Mesendoderm (in vitro differentiated cells): ENCODE measurements at regions not wholly inside any gene's neighbourhood (a gene's known extent, or its start where the extent isn't known, plus 50 kb on each side); places are given as distances from the start of the nearest gene placed in this dataset.
A peak's percentile ranks its signal among the peaks of the same experiment; 100 is the strongest.

ENCODE experiments used
- DNase-seq: peaks from one replicate; pipeline ENCODE4 v3.0.0; 2013
- H2AK5ac ChIP-seq: 2 replicates; pipeline ENCODE4 v1.6.1; 2013; ENCODE audit warnings: low read length, inconsistent platforms
- H2BK120ac ChIP-seq: 2 replicates; pipeline ENCODE4 v1.6.1; 2013; ENCODE audit warnings: low read depth, mild to moderate bottlenecking, low read length, moderate library complexity, mixed read lengths
- H2BK15ac ChIP-seq: replicated peaks from 2 replicates; pipeline ENCODE4 v1.6.1; 2013; ENCODE audit warnings: low read depth, mild to moderate bottlenecking, moderate library complexity
- H2BK5ac ChIP-seq: 2 replicates; pipeline ENCODE4 v1.6.1; 2013; ENCODE audit warnings: low read length, inconsistent platforms
- H3K18ac ChIP-seq: 2 replicates; pipeline ENCODE4 v1.6.1; 2013; ENCODE audit warnings: mild to moderate bottlenecking, low read length, mixed read lengths
- H3K23ac ChIP-seq: one replicate; pipeline ENCODE4 v1.6.1; 2013; ENCODE audit warnings: low read length
- H3K27ac ChIP-seq: 2 replicates; pipeline ENCODE4 v1.5.1; 2013; ENCODE audit warnings: low read depth, mild to moderate bottlenecking, inconsistent platforms, low read length, moderate library complexity
- H3K27me3 ChIP-seq: 2 replicates; pipeline ENCODE4 v1.6.1; 2013; ENCODE audit warnings: low read length, control low read depth, mild to moderate bottlenecking, inconsistent platforms; ENCODE audit not compliant: insufficient read depth, poor library complexity
- H3K36me3 ChIP-seq: 2 replicates; pipeline ENCODE4 v1.6.1; 2013; ENCODE audit warnings: low read length, inconsistent platforms; ENCODE audit not compliant: control insufficient read depth, insufficient read depth
- H3K4ac ChIP-seq: one replicate; pipeline ENCODE4 v1.6.1; 2013; ENCODE audit warnings: low read depth, mild to moderate bottlenecking, low read length, moderate library complexity
- H3K4me1 ChIP-seq: 2 replicates; pipeline ENCODE4 v1.6.1; 2013; ENCODE audit warnings: low read depth, low read length, inconsistent platforms; ENCODE audit not compliant: control insufficient read depth
- H3K4me2 ChIP-seq: 2 replicates; pipeline ENCODE4 v1.6.1; 2013; ENCODE audit warnings: low read length
- H3K4me3 ChIP-seq: 2 replicates; pipeline ENCODE4 v1.5.1; 2013; ENCODE audit warnings: mild to moderate bottlenecking, low read length
- H3K56ac ChIP-seq: one replicate; pipeline ENCODE4 v1.6.1; 2013; ENCODE audit warnings: low read length
- H3K79me1 ChIP-seq: 2 replicates; pipeline ENCODE4 v1.6.1; 2013; ENCODE audit warnings: low read length, inconsistent platforms
- H3K79me2 ChIP-seq: 2 replicates; pipeline ENCODE4 v1.6.1; 2013; ENCODE audit warnings: mild to moderate bottlenecking, low read length; ENCODE audit not compliant: control insufficient read depth, insufficient read depth
- H3K9ac ChIP-seq: 2 replicates; pipeline ENCODE4 v1.6.1; 2013; ENCODE audit warnings: low read length, inconsistent platforms
- H4K5ac ChIP-seq: one replicate; pipeline ENCODE4 v1.6.1; 2013; ENCODE audit warnings: low read length
- H4K8ac ChIP-seq: one replicate; pipeline ENCODE4 v1.6.1; 2013; ENCODE audit warnings: low read depth, mild to moderate bottlenecking, control low read depth, low read length, moderate library complexity
- WGBS: extraction: QIAGEN DNeasy Blood & Tissue Kit; methylation state at CpG from one replicate; pipeline ENCODE4 v1.1.7; 2013; ENCODE audit warnings: low lambda C conversion rate, missing lambda C conversion rate; ENCODE audit not compliant: insufficient coverage; ENCODE audit errors: extremely low coverage; 5-methylcytosine and 5-hydroxymethylcytosine counted together

DNA sequence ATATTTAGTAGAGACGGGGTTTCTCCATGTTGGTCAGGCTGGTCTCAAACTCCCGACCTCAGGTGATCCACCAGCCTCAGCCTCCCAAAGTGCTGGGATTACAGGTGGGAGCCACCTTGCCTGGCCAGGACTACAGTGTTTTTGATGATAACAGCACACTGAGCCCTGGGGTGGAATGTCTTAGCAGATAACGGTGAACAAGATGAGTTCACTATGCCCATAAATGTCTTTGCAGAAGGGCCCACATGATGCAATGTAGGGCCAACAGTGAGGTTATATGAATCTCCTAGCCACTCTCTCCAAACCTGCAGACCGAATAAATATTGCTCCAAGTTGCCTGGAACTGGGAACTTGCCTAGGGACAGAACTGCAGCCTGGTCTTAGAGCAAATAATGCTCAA lies 235.1 kb downstream of the COG6 start:
- Histone ChIP-seq H2BK120ac (no peak overlapping the region), H3K27ac (no peak overlapping the region), H2AK5ac (no peak overlapping the region), H4K8ac (no peak overlapping the region), H3K27me3 (no peaks in the 10 kb centered on the region), H3K9ac (no peak overlapping the region), H3K23ac (no peak overlapping the region), H3K4me2 (no peak overlapping the region), H3K4ac (no peak overlapping the region), H4K5ac (no peak overlapping the region), H3K18ac (no peak overlapping the region), H3K79me1 (no peaks in the 10 kb centered on the region), H3K56ac (no peak overlapping the region), H2BK15ac (no peak overlapping the region), H2BK5ac (no peak overlapping the region), H3K4me1 (no peaks in the 10 kb centered on the region), H3K79me2 (no peaks in the 10 kb centered on the region), H3K36me3 (no peaks in the 10 kb centered on the region), H3K4me3 (no peak overlapping the region)
- WGBS = no CpG with 5 or more reads among the region's 4 CpGs
- no peak for DNase-seq

DNA sequence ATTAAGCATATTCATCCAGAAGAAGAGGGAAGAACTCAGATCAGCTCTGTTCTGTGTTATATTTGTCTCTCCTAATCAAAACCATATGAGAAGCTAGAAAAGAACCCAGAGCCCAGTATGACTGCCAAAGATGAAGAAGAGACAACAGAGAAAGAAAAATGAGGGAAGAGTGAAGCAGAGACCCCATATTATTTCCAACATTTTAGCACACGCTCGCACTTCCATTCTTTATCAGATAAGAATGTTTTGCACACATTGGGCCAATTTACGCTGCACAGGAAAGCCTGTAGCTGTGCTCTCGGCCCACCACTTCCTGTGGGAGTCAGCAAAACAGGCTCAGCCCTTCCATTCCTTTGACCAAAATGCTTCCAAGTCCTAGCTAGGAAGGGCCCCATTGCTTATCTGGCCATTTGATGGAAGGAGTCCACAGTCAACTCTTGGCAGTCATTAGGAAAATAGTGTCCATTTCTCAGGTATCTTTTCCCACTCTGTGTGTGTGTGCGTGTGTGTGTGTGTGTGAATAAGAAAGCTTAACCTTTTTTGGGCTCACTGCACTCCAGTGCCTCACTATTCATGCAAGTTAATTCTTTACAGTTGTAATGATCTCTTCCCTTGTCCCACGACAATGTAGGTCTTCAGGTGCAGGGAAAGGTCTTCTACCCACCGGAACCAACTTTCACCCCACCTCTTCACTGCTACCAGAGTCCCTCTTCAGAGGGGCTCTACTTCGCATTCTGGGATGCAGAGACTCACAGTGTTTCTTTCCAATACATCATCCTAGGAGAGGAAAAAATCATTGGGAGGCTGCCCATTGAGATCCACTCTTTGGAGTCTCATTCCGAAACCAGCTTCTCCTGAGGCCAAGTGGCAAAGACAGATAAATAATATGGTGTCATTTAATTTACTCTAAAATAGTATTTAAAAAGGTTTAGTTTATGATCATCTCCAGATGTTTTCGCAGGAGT lies 237.5 kb downstream of the COG6 start:
- no peak overlapping the region for H3K4ac ChIP-seq
- no peaks in the 10 kb centered on the region for H3K36me3 ChIP-seq
- H3K79me1 ChIP-seq = no peaks in the 10 kb centered on the region
- no peak overlapping the region for H3K4me2 ChIP-seq
- no peak overlapping the region for H2BK15ac ChIP-seq
- H3K18ac ChIP-seq = no peak overlapping the region
- no peak overlapping the region for H3K56ac ChIP-seq
- no peak for DNase-seq
- H3K4me1 ChIP-seq = no peaks in the 10 kb centered on the region
- WGBS = no CpG with 5 or more reads among the region's 10 CpGs
- H2BK120ac ChIP-seq = no peak overlapping the region
- H3K4me3 ChIP-seq = no peak overlapping the region
- no peak overlapping the region for H2AK5ac ChIP-seq
- no peak overlapping the region for H4K8ac ChIP-seq
- H3K23ac ChIP-seq = no peak overlapping the region
- no peaks in the 10 kb centered on the region for H3K79me2 ChIP-seq
- no peak overlapping the region for H2BK5ac ChIP-seq
- no peak overlapping the region for H3K9ac ChIP-seq
- no peak overlapping the region for H4K5ac ChIP-seq
- no peaks in the 10 kb centered on the region for H3K27me3 ChIP-seq
- no peak overlapping the region for H3K27ac ChIP-seq

DNA sequence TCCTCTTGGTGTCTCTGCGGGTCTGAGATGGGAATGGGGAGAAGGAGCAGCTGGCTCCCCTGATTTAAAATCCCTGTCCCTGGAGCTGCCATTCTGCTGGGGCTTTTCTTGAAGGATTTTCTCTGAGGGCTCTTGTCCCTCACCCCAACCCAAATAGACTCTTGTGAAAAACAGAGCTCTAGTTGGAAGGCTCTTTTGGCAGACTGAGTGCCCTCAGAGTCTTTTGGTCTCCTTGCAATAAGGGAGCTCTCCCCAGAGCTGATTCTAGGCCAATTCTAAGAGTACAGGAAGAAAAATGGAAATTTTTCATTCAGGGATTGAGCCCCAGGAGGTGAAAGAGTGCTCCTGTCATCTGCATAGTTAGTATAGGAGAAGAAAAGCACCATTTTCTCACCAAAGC lies 238.3 kb downstream of the COG6 start:
- Histone ChIP-seq H3K4me1 (no peaks in the 10 kb centered on the region), H2BK5ac (no peak overlapping the region), H3K27me3 (no peaks in the 10 kb centered on the region), H3K18ac (no peak overlapping the region), H4K8ac (no peak overlapping the region), H3K27ac (no peak overlapping the region), H4K5ac (no peak overlapping the region), H3K79me1 (no peaks in the 10 kb centered on the region), H3K79me2 (no peaks in the 10 kb centered on the region), H2AK5ac (no peak overlapping the region), H2BK120ac (no peak overlapping the region), H3K23ac (no peak overlapping the region), H3K4ac (no peak overlapping the region), H2BK15ac (no peak overlapping the region), H3K9ac (no peak overlapping the region), H3K4me3 (no peak overlapping the region), H3K56ac (no peak overlapping the region), H3K36me3 (no peaks in the 10 kb centered on the region), H3K4me2 (no peak overlapping the region)
- no peak for DNase-seq
- no CpG with 5 or more reads among the region's 1 CpG for WGBS

DNA sequence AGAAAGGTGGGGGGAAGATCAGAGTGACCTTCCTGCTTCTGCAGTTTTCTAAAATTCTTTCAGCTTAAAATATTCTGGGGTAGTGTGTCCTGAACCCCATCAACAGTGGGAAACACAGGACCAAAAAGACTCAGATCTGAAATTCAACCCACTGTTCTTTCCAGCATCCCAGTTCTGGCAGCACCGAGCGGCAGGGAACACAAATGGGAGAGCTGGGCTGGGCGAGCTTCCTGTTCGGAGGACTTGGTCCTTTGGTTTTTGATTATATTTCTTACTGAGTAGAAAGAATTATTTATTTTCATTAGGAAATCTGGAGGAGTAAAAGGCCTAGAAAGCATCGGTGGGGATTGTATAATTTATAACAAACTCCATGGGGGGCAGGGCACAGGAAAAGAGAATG lies 239.1 kb downstream of the COG6 start:
- H2BK5ac ChIP-seq = no peak overlapping the region
- H3K9ac ChIP-seq = no peak overlapping the region
- H2BK15ac ChIP-seq = no peak overlapping the region
- H3K4me3 ChIP-seq = no peak overlapping the region
- no peaks in the 10 kb centered on the region for H3K27me3 ChIP-seq
- H4K5ac ChIP-seq = no peak overlapping the region
- H3K4me1 ChIP-seq = no peaks in the 10 kb centered on the region
- H3K4ac ChIP-seq = no peak overlapping the region
- H2AK5ac ChIP-seq = no peak overlapping the region
- H3K56ac ChIP-seq = no peak overlapping the region
- no peak overlapping the region for H4K8ac ChIP-seq
- no peak overlapping the region for H2BK120ac ChIP-seq
- no peaks in the 10 kb centered on the region for H3K36me3 ChIP-seq
- H3K79me2 ChIP-seq = no peaks in the 10 kb centered on the region
- WGBS = no CpG with 5 or more reads among the region's 5 CpGs
- H3K18ac ChIP-seq = no peak overlapping the region
- no peak for DNase-seq
- no peaks in the 10 kb centered on the region for H3K79me1 ChIP-seq
- H3K23ac ChIP-seq = no peak overlapping the region
- H3K27ac ChIP-seq = no peak overlapping the region
- no peak overlapping the region for H3K4me2 ChIP-seq

DNA sequence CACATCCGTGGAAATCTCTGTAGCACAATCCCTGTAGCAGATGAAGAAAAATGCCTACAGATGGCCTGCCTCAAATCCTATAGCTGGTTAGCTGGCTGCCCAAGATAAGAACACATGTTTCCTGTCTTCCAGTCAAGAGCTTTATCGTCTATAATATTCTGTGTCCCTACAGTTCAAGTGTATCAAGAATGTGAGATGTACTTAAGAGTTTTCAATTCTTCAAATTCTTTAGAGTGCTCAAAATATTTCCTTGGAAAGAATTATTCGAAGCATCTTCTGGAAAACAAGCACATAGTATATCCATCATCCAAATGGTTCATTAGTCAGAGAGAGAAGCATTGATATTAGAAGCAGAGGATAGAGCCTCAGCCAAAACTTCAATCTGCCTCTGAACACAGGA lies 239.8 kb downstream of the COG6 start:
- peak overlapping the region; percentile 61 for H2BK120ac ChIP-seq
- WGBS = no CpG with 5 or more reads among the region's 3 CpGs
- H3K18ac ChIP-seq = no peak overlapping the region
- H3K4ac ChIP-seq = no peak overlapping the region
- no peak overlapping the region for H2BK5ac ChIP-seq
- H2BK15ac ChIP-seq = no peak overlapping the region
- H3K4me1 ChIP-seq = no peaks in the 10 kb centered on the region
- H4K5ac ChIP-seq = no peak overlapping the region
- no peak overlapping the region for H4K8ac ChIP-seq
- H3K56ac ChIP-seq = no peak overlapping the region
- no peak overlapping the region for H3K27ac ChIP-seq
- H3K23ac ChIP-seq = no peak overlapping the region
- no peaks in the 10 kb centered on the region for H3K36me3 ChIP-seq
- no peak overlapping the region for H2AK5ac ChIP-seq
- no peaks in the 10 kb centered on the region for H3K27me3 ChIP-seq
- H3K79me2 ChIP-seq = no peaks in the 10 kb centered on the region
- H3K9ac ChIP-seq = no peak overlapping the region
- no peak overlapping the region for H3K4me3 ChIP-seq
- DNase-seq = no peak
- no peaks in the 10 kb centered on the region for H3K79me1 ChIP-seq
- H3K4me2 ChIP-seq = no peak overlapping the region

DNA sequence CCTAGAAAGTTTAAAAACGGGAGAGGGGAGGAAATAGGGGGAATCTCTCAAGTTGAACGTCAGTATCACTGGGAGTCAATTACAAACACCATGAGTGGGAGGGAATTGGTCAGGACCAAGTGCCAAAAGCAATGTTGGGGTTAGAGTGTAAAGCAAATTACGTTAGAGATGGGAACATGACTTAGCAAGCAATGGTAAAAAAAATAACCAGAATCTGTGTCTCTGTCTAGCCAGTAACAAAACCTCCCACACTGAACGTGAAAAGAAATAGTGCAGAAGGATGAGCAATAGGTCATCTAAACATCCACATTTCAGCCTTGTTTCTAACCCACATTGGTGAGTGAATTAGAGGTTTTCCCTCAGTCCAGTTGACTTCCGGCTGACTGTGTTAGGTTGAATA lies 242.2 kb downstream of the COG6 start:
- H3K27me3 ChIP-seq = no peaks in the 10 kb centered on the region
- H3K36me3 ChIP-seq = no peaks in the 10 kb centered on the region
- no peak for DNase-seq
- no peak overlapping the region for H3K27ac ChIP-seq
- H3K4ac ChIP-seq = no peak overlapping the region
- H3K79me1 ChIP-seq = no peaks in the 10 kb centered on the region
- no peak overlapping the region for H3K4me3 ChIP-seq
- H2BK5ac ChIP-seq = no peak overlapping the region
- no peak overlapping the region for H3K4me2 ChIP-seq
- H2BK15ac ChIP-seq = no peak overlapping the region
- H3K79me2 ChIP-seq = no peaks in the 10 kb centered on the region
- no peak overlapping the region for H4K5ac ChIP-seq
- H3K18ac ChIP-seq = no peak overlapping the region
- H2BK120ac ChIP-seq = no peak overlapping the region
- H3K56ac ChIP-seq = no peak overlapping the region
- no peak overlapping the region for H3K23ac ChIP-seq
- H2AK5ac ChIP-seq = no peak overlapping the region
- no peak overlapping the region for H4K8ac ChIP-seq
- H3K9ac ChIP-seq = no peak overlapping the region
- H3K4me1 ChIP-seq = no peaks in the 10 kb centered on the region
- no CpG with 5 or more reads among the region's 5 CpGs for WGBS
